ENCODE measurements at regions not wholly inside any gene's neighbourhood (a gene's known extent, or its start where the extent isn't known, plus 50 kb on each side); places are given as distances from the start of the nearest gene placed in this dataset.

DNA sequence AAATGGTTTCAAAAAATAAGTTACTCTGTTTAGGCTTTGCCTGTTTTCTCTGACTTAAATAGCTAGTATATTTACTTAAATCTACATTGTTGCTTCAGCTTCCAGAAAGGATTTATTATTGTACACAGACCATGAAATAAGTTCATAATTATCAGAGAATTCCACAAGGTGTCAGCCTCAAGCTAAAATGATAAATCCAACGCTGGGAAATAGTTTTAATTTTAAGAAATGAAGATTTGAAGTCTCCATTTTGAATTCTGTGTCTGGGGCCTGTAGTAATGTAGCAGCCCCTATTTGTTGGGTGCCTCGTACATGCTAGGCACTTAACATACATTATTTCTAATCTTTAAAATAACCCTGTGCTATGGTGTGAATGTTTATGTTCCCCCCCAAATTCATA, 92.6 kb upstream of the KCNMB2 start:
- intact Hi-C loops (cut with micrococcal nuclease), result no loop called here
- Histone ChIP-seq H4K20me1 (ENCODE audit: low read length) (no peaks in the 10 kb centered on the region), H3K27ac (ENCODE audit: low read length) (no peak overlapping the region), H3K27me3 (ENCODE audit: low read length) (no peaks in the 10 kb centered on the region; the same call in 1 of the 2 replicates), H3K4me2 (ENCODE audit: low read length) (no peak overlapping the region), H3K79me2 (ENCODE audit: low read length) (no peaks in the 10 kb centered on the region), H3K36me3 (ENCODE audit: low read depth, low read length) (no peaks in the 10 kb centered on the region), H2AFZ (ENCODE audit: low read length) (no peak overlapping the region), H3K4me1 (ENCODE audit: insufficient read depth, low read length) (no peaks in the 10 kb centered on the region), H3K9me2 (replicated peaks; ENCODE audit: low read length) (no peaks in the 10 kb centered on the region), H3K9me3 (ENCODE audit: low read length) (no peaks in the 10 kb centered on the region), H3F3A (ENCODE audit: low read length, unreplicated experiment) (no peaks in the 10 kb centered on the region), H3K4me3 (ENCODE audit: low read length) (no peak overlapping the region), H3K9ac (ENCODE audit: low read length) (no peak overlapping the region)
- no TSS peak for BruUV-seq (replicated peaks)
- ChIA-PET CTCF (no interaction called here), POLR2A (ENCODE audit: unreplicated experiment) (no interaction called here)
- TF ChIP-seq, protein P1, sequence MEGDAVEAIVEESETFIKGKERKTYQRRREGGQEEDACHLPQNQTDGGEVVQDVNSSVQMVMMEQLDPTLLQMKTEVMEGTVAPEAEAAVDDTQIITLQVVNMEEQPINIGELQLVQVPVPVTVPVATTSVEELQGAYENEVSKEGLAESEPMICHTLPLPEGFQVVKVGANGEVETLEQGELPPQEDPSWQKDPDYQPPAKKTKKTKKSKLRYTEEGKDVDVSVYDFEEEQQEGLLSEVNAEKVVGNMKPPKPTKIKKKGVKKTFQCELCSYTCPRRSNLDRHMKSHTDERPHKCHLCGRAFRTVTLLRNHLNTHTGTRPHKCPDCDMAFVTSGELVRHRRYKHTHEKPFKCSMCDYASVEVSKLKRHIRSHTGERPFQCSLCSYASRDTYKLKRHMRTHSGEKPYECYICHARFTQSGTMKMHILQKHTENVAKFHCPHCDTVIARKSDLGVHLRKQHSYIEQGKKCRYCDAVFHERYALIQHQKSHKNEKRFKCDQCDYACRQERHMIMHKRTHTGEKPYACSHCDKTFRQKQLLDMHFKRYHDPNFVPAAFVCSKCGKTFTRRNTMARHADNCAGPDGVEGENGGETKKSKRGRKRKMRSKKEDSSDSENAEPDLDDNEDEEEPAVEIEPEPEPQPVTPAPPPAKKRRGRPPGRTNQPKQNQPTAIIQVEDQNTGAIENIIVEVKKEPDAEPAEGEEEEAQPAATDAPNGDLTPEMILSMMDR (conservative IDR thresholded peaks at IDR 0.05; ENCODE audit: low read depth, low read length), result peak; percentile 27; the same call in 1 of the 2 replicates
- no peak for TF ChIP-seq EZH2 (IDR thresholded peaks at IDR 0.05; ENCODE audit: low read length, unreplicated experiment)
- no peak for ATAC-seq
- peak; percentile 13 for DNase-seq

DNA sequence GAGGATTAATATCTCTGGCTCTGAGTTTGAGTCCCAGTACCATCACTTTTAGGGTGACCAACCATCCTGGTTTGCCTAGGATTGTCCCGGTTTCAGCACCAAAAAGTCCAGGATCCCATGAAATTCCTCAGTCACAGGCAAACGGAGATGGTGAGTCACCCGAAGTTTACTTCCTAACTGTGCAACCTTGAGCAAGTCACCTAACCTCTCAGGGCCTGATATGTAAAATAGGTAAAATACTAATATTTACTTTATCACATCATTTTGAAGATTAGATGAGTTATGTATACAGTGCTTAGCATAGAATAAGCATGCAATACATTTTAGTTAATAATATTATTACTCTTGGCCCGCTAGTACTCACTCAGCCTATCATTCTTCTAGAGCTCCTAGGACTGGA, 91.1 kb upstream of the KCNMB2 start:
- Histone ChIP-seq H3K9me3 (ENCODE audit: low read length) (no peaks in the 10 kb centered on the region), H3K27ac (ENCODE audit: low read length) (no peak overlapping the region), H3K4me3 (ENCODE audit: low read length) (no peak overlapping the region), H3K9ac (ENCODE audit: low read length) (no peak overlapping the region), H4K20me1 (ENCODE audit: low read length) (no peaks in the 10 kb centered on the region), H3F3A (ENCODE audit: low read length, unreplicated experiment) (no peaks in the 10 kb centered on the region), H3K36me3 (ENCODE audit: low read depth, low read length) (no peaks in the 10 kb centered on the region), H3K4me1 (ENCODE audit: insufficient read depth, low read length) (no peaks in the 10 kb centered on the region), H3K4me2 (ENCODE audit: low read length) (no peak overlapping the region), H3K79me2 (ENCODE audit: low read length) (no peaks in the 10 kb centered on the region), H2AFZ (ENCODE audit: low read length) (no peak overlapping the region), H3K27me3 (ENCODE audit: low read length) (no peaks in the 10 kb centered on the region; the same call in 1 of the 2 replicates), H3K9me2 (replicated peaks; ENCODE audit: low read length) (no peaks in the 10 kb centered on the region)
- TF ChIP-seq EZH2 (IDR thresholded peaks at IDR 0.05; ENCODE audit: low read length, unreplicated experiment) (no peak), EZH2phosphoT487 (IDR thresholded peaks at IDR 0.05; ENCODE audit: borderline replicate concordance, low read length) (no peak)
- TF ChIP-seq, protein P1 (conservative IDR thresholded peaks at IDR 0.05; ENCODE audit: low read depth, low read length), result no peak
- no peak; the same call in 1 of the 2 replicates for ATAC-seq
- intact Hi-C loops (cut with micrococcal nuclease), result no loop called here
- ChIA-PET CTCF (no interaction called here), POLR2A (ENCODE audit: unreplicated experiment) (no interaction called here)
- no peak for DNase-seq
- BruUV-seq (replicated peaks), result no TSS peak

DNA sequence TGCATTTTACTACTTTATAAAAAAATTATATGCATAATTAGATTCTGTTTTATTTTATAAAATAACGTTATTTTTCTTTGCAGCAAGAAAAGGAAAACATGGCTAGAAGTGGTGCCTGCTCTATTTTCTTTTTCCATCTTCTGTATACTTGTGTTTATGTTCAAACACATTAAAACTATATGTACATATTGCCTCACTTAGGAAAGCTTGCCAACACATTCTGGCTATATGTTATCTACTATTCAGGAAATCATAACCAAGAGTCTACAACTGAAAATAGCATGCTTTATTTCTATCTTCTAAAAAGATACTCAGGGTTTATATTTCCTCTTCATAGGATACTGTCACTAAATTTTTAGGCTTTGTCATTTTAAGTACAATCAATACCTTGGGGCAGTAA, 90.2 kb upstream of the KCNMB2 start:
- Histone ChIP-seq H3K36me3 (ENCODE audit: low read depth, low read length) (no peaks in the 10 kb centered on the region), H2AFZ (ENCODE audit: low read length) (no peak overlapping the region), H3K27me3 (ENCODE audit: low read length) (no peaks in the 10 kb centered on the region; the same call in 1 of the 2 replicates), H3K4me1 (ENCODE audit: insufficient read depth, low read length) (no peaks in the 10 kb centered on the region), H4K20me1 (ENCODE audit: low read length) (no peaks in the 10 kb centered on the region), H3K27ac (ENCODE audit: low read length) (no peak overlapping the region), H3K4me2 (ENCODE audit: low read length) (no peak overlapping the region), H3K79me2 (ENCODE audit: low read length) (no peaks in the 10 kb centered on the region), H3K9me3 (ENCODE audit: low read length) (no peaks in the 10 kb centered on the region), H3K9ac (ENCODE audit: low read length) (no peak overlapping the region), H3K4me3 (ENCODE audit: low read length) (no peak overlapping the region), H3F3A (ENCODE audit: low read length, unreplicated experiment) (no peaks in the 10 kb centered on the region), H3K9me2 (replicated peaks; ENCODE audit: low read length) (no peaks in the 10 kb centered on the region)
- no peak for DNase-seq
- CTCF ChIA-PET, result no interaction called here
- BruUV-seq (replicated peaks), result no TSS peak
- POLR2A ChIA-PET (ENCODE audit: unreplicated experiment), result no interaction called here
- TF ChIP-seq, protein P1 (conservative IDR thresholded peaks at IDR 0.05; ENCODE audit: low read depth, low read length), result no peak
- TF ChIP-seq EZH2phosphoT487 (IDR thresholded peaks at IDR 0.05; ENCODE audit: borderline replicate concordance, low read length) (no peak), EZH2 (IDR thresholded peaks at IDR 0.05; ENCODE audit: low read length, unreplicated experiment) (no peak)
- intact Hi-C loops (cut with micrococcal nuclease), result no loop called here
- no peak for ATAC-seq

Measured in PC-3 (cell line).